HG03095 (cell line): ENCODE measurements at regions not wholly inside any gene's neighbourhood (a gene's known extent, or its start where the extent isn't known, plus 50 kb on each side); places are given as distances from the start of the nearest gene placed in this dataset.
"Not testable (repeated sequence)": the region's sequence is repeated elsewhere in the genome, so short reads cannot be mapped to it uniquely, and the experiment has no call there.

ENCODE experiments used
- ATAC-seq: cut with Tn5 transposase; IDR thresholded peaks from one replicate; pipeline ENCODE4 v1.9.1; 2021; ENCODE audit warnings: moderate library complexity; ENCODE audit not compliant: unreplicated experiment

- no peak for ATAC-seq
Measured at GRCh38 chr3:189375532-189375931, 203.8 kb downstream of the TPRG1 start.

- no peak for ATAC-seq
Measured at GRCh38 chr3:189383630-189384029, 211.9 kb downstream of the TPRG1 start.

- ATAC-seq, result not testable (repeated sequence)
Measured at GRCh38 chr3:189385880-189386279, 214.1 kb downstream of the TPRG1 start.

- no peak for ATAC-seq
Measured at GRCh38 chr3:189386739-189387138, 215.0 kb downstream of the TPRG1 start.

GRCh38 chr3:189389346-189389745, 217.6 kb downstream of the TPRG1 start:
- no peak for ATAC-seq

- no peak for ATAC-seq
Measured at GRCh38 chr3:189393598-189393997, 221.8 kb downstream of the TPRG1 start.

- ATAC-seq, result peak; percentile 91
Measured at GRCh38 chr3:189394599-189395121, 222.9 kb downstream of the TPRG1 start.

- no peak for ATAC-seq
Measured at GRCh38 chr3:189395825-189396224, 224.1 kb downstream of the TPRG1 start.

- ATAC-seq, result no peak
Measured at GRCh38 chr3:189398656-189399055, 226.9 kb downstream of the TPRG1 start.

- ATAC-seq, result no peak
Measured at GRCh38 chr3:189401196-189401595, 229.4 kb downstream of the TPRG1 start.

- no peak for ATAC-seq
Measured at GRCh38 chr3:189403194-189403593, 228.0 kb upstream of the TP63 start.

GRCh38 chr3:189404024-189404423, 227.2 kb upstream of the TP63 start:
- ATAC-seq, result no peak

- ATAC-seq, result no peak
Measured at GRCh38 chr3:189404797-189405484, 226.2 kb upstream of the TP63 start.

- ATAC-seq, result no peak
Measured at GRCh38 chr3:189406148-189406547, 225.0 kb upstream of the TP63 start.

- no peak for ATAC-seq
Measured at GRCh38 chr3:189410522-189410921, 220.7 kb upstream of the TP63 start.

- ATAC-seq, result no peak
Measured at GRCh38 chr3:189419038-189419437, 212.2 kb upstream of the TP63 start.

- ATAC-seq, result no peak
Measured at GRCh38 chr3:189419683-189420082, 211.5 kb upstream of the TP63 start.

GRCh38 chr3:189424922-189425321, 206.3 kb upstream of the TP63 start:
- ATAC-seq, result no peak

GRCh38 chr3:189429019-189429418, 202.2 kb upstream of the TP63 start:
- no peak for ATAC-seq

GRCh38 chr3:189430166-189430565, 201.0 kb upstream of the TP63 start:
- no peak for ATAC-seq

- ATAC-seq, result not testable (repeated sequence)
Measured at GRCh38 chr3:189442257-189442656, 188.9 kb upstream of the TP63 start.

- ATAC-seq, result no peak
Measured at GRCh38 chr3:189446959-189447560, 184.1 kb upstream of the TP63 start.

GRCh38 chr3:189449084-189449483, 182.1 kb upstream of the TP63 start:
- no peak for ATAC-seq
